Fibroblast of the aortic adventitia (primary cell): ENCODE measurements at regions not wholly inside any gene's neighbourhood (a gene's known extent, or its start where the extent isn't known, plus 50 kb on each side); places are given as distances from the start of the nearest gene placed in this dataset.

Source experiments
- DNase-seq: peaks from one replicate; pipeline ENCODE4 v3.0.0-alpha.2; 2010; ENCODE audit warnings: low read depth
- H3K4me3 ChIP-seq: 2 replicates; pipeline ENCODE4 v1.5.1; 2011; ENCODE audit warnings: low read depth, mild to moderate bottlenecking, control low read depth, low read length, moderate library complexity
- TF ChIP-seq, protein P1 (sequence below): IDR thresholded peaks from 2 replicates; pipeline ENCODE4 v1.5.1; 2011; ENCODE audit warnings: mild to moderate bottlenecking, low read length, control low read depth, inconsistent platforms; ENCODE audit not compliant: insufficient read depth

DNA sequence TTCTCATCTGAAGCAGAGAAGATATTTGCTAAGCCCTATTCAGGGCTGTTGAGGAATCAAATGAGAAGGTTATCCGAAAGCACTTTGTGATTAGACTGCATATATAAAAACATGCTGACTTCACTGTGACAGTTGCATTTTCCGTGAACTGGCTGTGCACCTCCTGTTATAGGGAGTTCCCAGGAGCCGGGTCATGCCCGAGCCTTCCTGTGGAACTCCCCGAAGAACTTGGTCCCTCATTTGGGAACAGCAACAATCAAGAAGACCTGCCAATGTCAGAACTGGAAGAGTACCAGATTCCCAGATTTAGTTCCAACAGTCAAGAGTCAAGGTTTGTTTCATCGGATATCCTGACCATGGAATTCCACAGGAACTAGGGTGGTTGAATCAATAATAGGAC, 130.4 kb upstream of the RAI14 start:
- no peak overlapping the region for H3K4me3 ChIP-seq
- TF ChIP-seq, protein P1, sequence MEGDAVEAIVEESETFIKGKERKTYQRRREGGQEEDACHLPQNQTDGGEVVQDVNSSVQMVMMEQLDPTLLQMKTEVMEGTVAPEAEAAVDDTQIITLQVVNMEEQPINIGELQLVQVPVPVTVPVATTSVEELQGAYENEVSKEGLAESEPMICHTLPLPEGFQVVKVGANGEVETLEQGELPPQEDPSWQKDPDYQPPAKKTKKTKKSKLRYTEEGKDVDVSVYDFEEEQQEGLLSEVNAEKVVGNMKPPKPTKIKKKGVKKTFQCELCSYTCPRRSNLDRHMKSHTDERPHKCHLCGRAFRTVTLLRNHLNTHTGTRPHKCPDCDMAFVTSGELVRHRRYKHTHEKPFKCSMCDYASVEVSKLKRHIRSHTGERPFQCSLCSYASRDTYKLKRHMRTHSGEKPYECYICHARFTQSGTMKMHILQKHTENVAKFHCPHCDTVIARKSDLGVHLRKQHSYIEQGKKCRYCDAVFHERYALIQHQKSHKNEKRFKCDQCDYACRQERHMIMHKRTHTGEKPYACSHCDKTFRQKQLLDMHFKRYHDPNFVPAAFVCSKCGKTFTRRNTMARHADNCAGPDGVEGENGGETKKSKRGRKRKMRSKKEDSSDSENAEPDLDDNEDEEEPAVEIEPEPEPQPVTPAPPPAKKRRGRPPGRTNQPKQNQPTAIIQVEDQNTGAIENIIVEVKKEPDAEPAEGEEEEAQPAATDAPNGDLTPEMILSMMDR, result no peak
- no peak for DNase-seq

- TF ChIP-seq, protein P1, result no peak
- no peak for DNase-seq
- H3K4me3 ChIP-seq, result no peak overlapping the region
Measured at GRCh38 chr5:34526682-34527305, 129.3 kb upstream of the RAI14 start.

- DNase-seq, result peak; percentile 50
- H3K4me3 ChIP-seq, result no peak overlapping the region
- TF ChIP-seq, protein P1, result no peak
Measured at GRCh38 chr5:34529581-34530331, 126.4 kb upstream of the RAI14 start.

GRCh38 chr5:34530637-34531036, 125.5 kb upstream of the RAI14 start:
- peak; percentile 93 for DNase-seq

DNA sequence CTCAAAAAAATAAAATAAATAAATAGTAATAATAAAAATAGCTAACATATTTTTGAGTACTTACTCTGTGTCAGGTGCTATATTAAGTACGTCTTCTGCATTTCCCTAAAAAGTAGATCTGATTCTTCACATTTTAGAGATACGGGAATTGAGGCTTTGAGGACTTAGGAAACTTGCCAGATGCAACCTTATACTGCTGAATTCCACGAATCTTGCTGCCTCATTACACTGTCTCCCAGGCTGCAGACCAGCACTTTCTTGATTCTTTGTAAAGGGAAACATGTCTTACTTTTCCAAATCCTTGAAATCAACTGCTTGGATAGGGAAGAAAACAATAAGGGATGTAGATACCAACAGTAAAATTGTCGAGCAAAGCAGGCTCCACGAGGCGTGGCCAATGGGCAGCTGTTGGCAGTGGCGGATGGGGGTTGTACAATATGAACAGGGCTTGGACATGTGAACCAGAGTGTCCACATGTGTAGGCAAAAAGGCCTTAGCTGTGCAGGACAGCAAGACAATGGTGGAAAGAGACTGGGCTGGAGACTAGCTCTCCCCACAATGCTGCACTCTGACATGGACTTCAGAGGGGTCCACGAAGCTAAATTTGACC, 124.3 kb upstream of the RAI14 start:
- H3K4me3 ChIP-seq, result no peak overlapping the region
- TF ChIP-seq, protein P1, result no peak
- peak; percentile 86 for DNase-seq

More at GRCh38 chr5:34530637-34531036, 125.5 kb upstream of the RAI14 start:
- H3K4me3 ChIP-seq, result no peak overlapping the region
- TF ChIP-seq, protein P1, result no peak

GRCh38 chr5:34533582-34534522, 122.3 kb upstream of the RAI14 start:
- TF ChIP-seq, protein P1, result no peak
- peak; percentile 83 for DNase-seq
- no peak overlapping the region for H3K4me3 ChIP-seq
